ENCODE measurements at regions not wholly inside any gene's neighbourhood (a gene's known extent, or its start where the extent isn't known, plus 50 kb on each side); places are given as distances from the start of the nearest gene placed in this dataset.

- TF ChIP-seq CTCF (IDR thresholded peaks at IDR 0.05) (no peak), POLR2A (IDR thresholded peaks at IDR 0.05) (no peak)
Observed at GRCh38 chr18:54531402-54532065, 59.5 kb upstream of the DYNAP start.
